HEK293 (cell line): ENCODE measurements at regions not wholly inside any gene's neighbourhood (a gene's known extent, or its start where the extent isn't known, plus 50 kb on each side); places are given as distances from the start of the nearest gene placed in this dataset.

ENCODE experiments used
- CTCF ChIA-PET: fragments of 350-600 bp; formaldehyde crosslinking; extraction: SDS; loops from one replicate; lab custom pipeline; 2021; ENCODE audit warnings: antibody characterized with exemption; lab: Yijun Ruan, JAX
- POLR2A ChIA-PET: fragments of 300-600 bp; formaldehyde crosslinking; extraction: SDS; loops from one replicate; lab custom pipeline; 2020; ENCODE audit warnings: antibody characterized with exemption, inconsistent platforms; lab: Yijun Ruan, JAX
- H3K27ac ChIP-seq: fragments of 200-500 bp; sonication (Bioruptor generic); 2 replicates; pipeline ENCODE4 v1.5.1; 2014; ENCODE audit warnings: low read depth, low read length, control low read depth, inconsistent platforms; ENCODE audit errors: extremely low read depth
- H3K36me3 ChIP-seq, 2 experiments: fragments of 200-500 bp in 1 of 2; sonication (Bioruptor generic) in 1 of 2; 1 replicate in 1 of 2; 2 replicates in 1 of 2; pipeline ENCODE4 v1.5.1; 2014 to 2017; ENCODE audit warnings: inconsistent platforms in 2 of 2, low read length in 2 of 2; ENCODE audit not compliant: control insufficient read depth in 2 of 2, insufficient read depth in 1 of 2
- H3K4me1 ChIP-seq: fragments of 200-500 bp; sonication (Bioruptor generic); 2 replicates; pipeline ENCODE4 v1.5.1; 2014; ENCODE audit warnings: mild to moderate bottlenecking, low read length, inconsistent platforms; ENCODE audit not compliant: control insufficient read depth, insufficient read depth
- H3K4me3 ChIP-seq: 2 replicates; pipeline ENCODE4 v1.5.1; 2011; ENCODE audit warnings: low read depth, mild to moderate bottlenecking, control low read depth, low read length, moderate library complexity
- H3K9me3 ChIP-seq: fragments of 200-500 bp; sonication (Bioruptor generic); 2 replicates; pipeline ENCODE4 v1.5.1; 2014; ENCODE audit warnings: low read depth, low read length, inconsistent platforms; ENCODE audit not compliant: control insufficient read depth, insufficient read depth
- BCL11B ChIP-seq: fragments of 450-650 bp; formaldehyde crosslinking; IDR thresholded peaks from 2 replicates; pipeline ENCODE4 v1.5.1; 2016; ENCODE audit warnings: low read depth, missing biosample characterization, missing genetic modification characterization
- GFI1B ChIP-seq: fragments of 450-650 bp; formaldehyde crosslinking; IDR thresholded peaks from 2 replicates; pipeline ENCODE4 v1.5.1; 2016; ENCODE audit warnings: missing biosample characterization, missing genetic modification characterization
- MEIS1 ChIP-seq: sonication (generic); formaldehyde crosslinking; IDR thresholded peaks from 2 replicates; pipeline ENCODE4 v1.8.1; 2022; ENCODE audit warnings: missing genetic modification reagents, mild to moderate bottlenecking, borderline replicate concordance
- PRDM1 ChIP-seq: fragments of 450-650 bp; formaldehyde crosslinking; IDR thresholded peaks from 2 replicates; pipeline ENCODE4; 2016; ENCODE audit warnings: missing biosample characterization, missing genetic modification characterization
- RBAK ChIP-seq: fragments of 450-650 bp; formaldehyde crosslinking; IDR thresholded peaks from 2 replicates; pipeline ENCODE4 v1.5.1; 2016; ENCODE audit warnings: missing biosample characterization, missing genetic modification characterization
- TCF7L2 ChIP-seq: IDR thresholded peaks from 2 replicates; pipeline ENCODE4 v1.6.1; 2011; ENCODE audit warnings: low read depth, mild to moderate bottlenecking, inconsistent platforms, low read length, moderate library complexity, borderline replicate concordance
- YY1 ChIP-seq: fragments of 450-650 bp; formaldehyde crosslinking; IDR thresholded peaks from 2 replicates; pipeline ENCODE4 v1.5.1; 2018; ENCODE audit warnings: missing biosample characterization, missing genetic modification characterization
- ZBTB11 ChIP-seq: fragments of 450-650 bp; formaldehyde crosslinking; conservative IDR thresholded peaks from 2 replicates; pipeline ENCODE4 v1.5.1; 2016; ENCODE audit warnings: low read depth, missing biosample characterization, missing genetic modification characterization
- ZBTB20 ChIP-seq: fragments of 450-650 bp; formaldehyde crosslinking; IDR thresholded peaks from 2 replicates; pipeline ENCODE4 v1.5.1; 2016; ENCODE audit warnings: missing biosample characterization, missing genetic modification characterization
- ZFP69B ChIP-seq: fragments of 450-650 bp; formaldehyde crosslinking; IDR thresholded peaks from 2 replicates; pipeline ENCODE4 v1.5.1; 2016; ENCODE audit warnings: missing biosample characterization, missing genetic modification characterization
- ZNF114 ChIP-seq: fragments of 450-650 bp; formaldehyde crosslinking; IDR thresholded peaks from 2 replicates; pipeline ENCODE4 v1.5.0; 2017; ENCODE audit warnings: missing biosample characterization, missing genetic modification characterization
- ZNF184 ChIP-seq: fragments of 450-650 bp; IDR thresholded peaks from 2 replicates; pipeline ENCODE4 v1.5.1; 2018; ENCODE audit warnings: missing biosample characterization, mild to moderate bottlenecking, missing genetic modification characterization
- ZNF19 ChIP-seq: fragments of 450-650 bp; formaldehyde crosslinking; IDR thresholded peaks from 2 replicates; pipeline ENCODE4; 2016; ENCODE audit warnings: missing biosample characterization, missing genetic modification characterization, low read depth
- ZNF2 ChIP-seq: fragments of 450-650 bp; formaldehyde crosslinking; IDR thresholded peaks from 2 replicates; pipeline ENCODE4 v1.5.1; 2016; ENCODE audit warnings: missing biosample characterization, missing genetic modification characterization
- ZNF223 ChIP-seq: fragments of 450-650 bp; formaldehyde crosslinking; IDR thresholded peaks from 2 replicates; pipeline ENCODE4 v1.5.1; 2016; ENCODE audit warnings: missing biosample characterization, missing genetic modification characterization
- ZNF274 ChIP-seq, 2 experiments: fragments of 200-500 bp in 1 of 2; fragments of 450-650 bp in 1 of 2; sonication (Bioruptor generic) in 1 of 2; formaldehyde crosslinking in 1 of 2; IDR thresholded peaks; 2 replicates each; pipeline versions ENCODE4 v1.5.1 to v1.6.1; 2014 to 2016; ENCODE audit warnings: borderline replicate concordance in 1 of 2, inconsistent platforms in 1 of 2, low read length in 1 of 2, missing biosample characterization in 1 of 2, missing genetic modification characterization in 1 of 2
- ZNF354C ChIP-seq: fragments of 450-650 bp; formaldehyde crosslinking; IDR thresholded peaks from 2 replicates; pipeline ENCODE4 v1.5.1; 2016; ENCODE audit warnings: missing biosample characterization, missing genetic modification characterization, low read depth, borderline replicate concordance
- ZNF366 ChIP-seq: fragments of 450-650 bp; formaldehyde crosslinking; conservative IDR thresholded peaks from 2 replicates; pipeline ENCODE4 v1.5.1; 2016; ENCODE audit warnings: missing biosample characterization, missing genetic modification characterization
- ZNF660 ChIP-seq: fragments of 450-650 bp; IDR thresholded peaks from 2 replicates; pipeline ENCODE4 v1.5.1; 2018; ENCODE audit warnings: missing biosample characterization, mild to moderate bottlenecking, missing genetic modification characterization
- ZNF664 ChIP-seq: fragments of 450-650 bp; formaldehyde crosslinking; IDR thresholded peaks from 2 replicates; pipeline ENCODE4 v1.5.1; 2016; ENCODE audit warnings: missing biosample characterization, missing genetic modification characterization
- ZNF670 ChIP-seq: fragments of 450-650 bp; formaldehyde crosslinking; IDR thresholded peaks from 2 replicates; pipeline ENCODE4 v1.5.1; 2016; ENCODE audit warnings: missing biosample characterization, missing genetic modification characterization, low read depth
- ZNF704 ChIP-seq: fragments of 450-650 bp; formaldehyde crosslinking; IDR thresholded peaks from 2 replicates; pipeline ENCODE4 v1.5.1; 2016; ENCODE audit warnings: missing biosample characterization, missing genetic modification characterization
- ZNF747 ChIP-seq: fragments of 450-650 bp; formaldehyde crosslinking; IDR thresholded peaks from 2 replicates; pipeline ENCODE4 v1.5.1; 2016; ENCODE audit warnings: missing biosample characterization, missing genetic modification characterization

- CTCF ChIA-PET = interaction anchor here (0.6 kb wide), 2 partner anchors 60 to 103 kb away, joined by 3 read pairs; no protein-coding TSS in a partner anchor
- H3K27ac ChIP-seq = no peak overlapping the region
- no peak for TF ChIP-seq ZNF274 (IDR thresholded peaks at IDR 0.05; ENCODE audit: low read length)
- TF ChIP-seq ZNF274 (tag by site-specific recombination; IDR thresholded peaks at IDR 0.05; ENCODE audit: borderline replicate concordance) = no peak
- no peak for TF ChIP-seq GFI1B (tag by site-specific recombination)
- no peak for TF ChIP-seq ZNF704
- H3K9me3 ChIP-seq = no peaks in the 10 kb centered on the region
- POLR2A ChIA-PET = no interaction called here
- H3K4me3 ChIP-seq = no peak overlapping the region
- no peaks in the 10 kb centered on the region for H3K4me1 ChIP-seq
- H3K36me3 ChIP-seq = no peaks in the 10 kb centered on the region
Observed at GRCh38 chr13:76723551-76724232, 162.5 kb downstream of the KCTD12 start.

GRCh38 chr13:76722782-76723181, 163.4 kb downstream of the KCTD12 start:
- Histone ChIP-seq H3K36me3 (no peaks in the 10 kb centered on the region), H3K27ac (no peak overlapping the region), H3K9me3 (no peaks in the 10 kb centered on the region), H3K4me3 (no peak overlapping the region), H3K4me1 (no peaks in the 10 kb centered on the region)
- TF ChIP-seq YY1 (tag by site-specific recombination) (no peak), ZNF19 (no peak), ZFP69B (tag by site-specific recombination) (no peak), ZNF354C (no peak), ZNF223 (tag by site-specific recombination) (no peak), RBAK (tag by site-specific recombination) (no peak)
- POLR2A ChIA-PET = no interaction called here
- CTCF ChIA-PET = interaction anchor here (0.6 kb wide), 1 partner anchor 103 kb away, joined by 3 read pairs; no protein-coding TSS in a partner anchor

- CTCF ChIA-PET = no interaction called here
Observed at GRCh38 chr13:76720821-76721220, 165.4 kb downstream of the KCTD12 start.

More at GRCh38 chr13:76720821-76721220, 165.4 kb downstream of the KCTD12 start:
- Histone ChIP-seq H3K4me3 (no peak overlapping the region), H3K36me3 (no peaks in the 10 kb centered on the region), H3K9me3 (no peaks in the 10 kb centered on the region), H3K27ac (no peak overlapping the region), H3K4me1 (no peaks in the 10 kb centered on the region)
- POLR2A ChIA-PET = no interaction called here
- TF ChIP-seq ZNF664 (tag by site-specific recombination) (no peak), ZNF747 (tag by site-specific recombination) (no peak), PRDM1 (tag by site-specific recombination) (no peak), ZBTB11 (tag by site-specific recombination) (no peak), BCL11B (tag by site-specific recombination) (no peak), TCF7L2 (no peak), ZNF114 (tag by site-specific recombination) (no peak), ZNF184 (tag by site-specific recombination) (no peak), ZNF2 (tag by site-specific recombination) (no peak), ZNF670 (tag by site-specific recombination) (no peak), ZNF366 (no peak), ZNF660 (tag by site-specific recombination) (no peak), ZBTB20 (tag by site-specific recombination) (no peak), MEIS1 (CRISPR knock-in tag) (no peak)
